HL-60 (cell line): ENCODE measurements at regions not wholly inside any gene's neighbourhood (a gene's known extent, or its start where the extent isn't known, plus 50 kb on each side); places are given as distances from the start of the nearest gene placed in this dataset.

Source experiments
- GABPA ChIP-seq: IDR thresholded peaks from 2 replicates; pipeline ENCODE4 v1.6.1; 2012; ENCODE audit warnings: low read depth
- TF ChIP-seq, protein P1 (sequence below): IDR thresholded peaks from one replicate; pipeline ENCODE4 v1.5.1; 2011; ENCODE audit warnings: low read length, control low read depth, inconsistent platforms; ENCODE audit not compliant: insufficient read depth

- TF ChIP-seq, protein P1, sequence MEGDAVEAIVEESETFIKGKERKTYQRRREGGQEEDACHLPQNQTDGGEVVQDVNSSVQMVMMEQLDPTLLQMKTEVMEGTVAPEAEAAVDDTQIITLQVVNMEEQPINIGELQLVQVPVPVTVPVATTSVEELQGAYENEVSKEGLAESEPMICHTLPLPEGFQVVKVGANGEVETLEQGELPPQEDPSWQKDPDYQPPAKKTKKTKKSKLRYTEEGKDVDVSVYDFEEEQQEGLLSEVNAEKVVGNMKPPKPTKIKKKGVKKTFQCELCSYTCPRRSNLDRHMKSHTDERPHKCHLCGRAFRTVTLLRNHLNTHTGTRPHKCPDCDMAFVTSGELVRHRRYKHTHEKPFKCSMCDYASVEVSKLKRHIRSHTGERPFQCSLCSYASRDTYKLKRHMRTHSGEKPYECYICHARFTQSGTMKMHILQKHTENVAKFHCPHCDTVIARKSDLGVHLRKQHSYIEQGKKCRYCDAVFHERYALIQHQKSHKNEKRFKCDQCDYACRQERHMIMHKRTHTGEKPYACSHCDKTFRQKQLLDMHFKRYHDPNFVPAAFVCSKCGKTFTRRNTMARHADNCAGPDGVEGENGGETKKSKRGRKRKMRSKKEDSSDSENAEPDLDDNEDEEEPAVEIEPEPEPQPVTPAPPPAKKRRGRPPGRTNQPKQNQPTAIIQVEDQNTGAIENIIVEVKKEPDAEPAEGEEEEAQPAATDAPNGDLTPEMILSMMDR, result no peak
- TF ChIP-seq GABPA, result no peak
Observed at GRCh38 chr12:74264692-74265091, 272.9 kb upstream of the ATXN7L3B start.
